ENCODE measurements at regions not wholly inside any gene's neighbourhood (a gene's known extent, or its start where the extent isn't known, plus 50 kb on each side); places are given as distances from the start of the nearest gene placed in this dataset.
"Not testable (repeated sequence)": the region's sequence is repeated elsewhere in the genome, so short reads cannot be mapped to it uniquely, and the experiment has no call there.

DNA sequence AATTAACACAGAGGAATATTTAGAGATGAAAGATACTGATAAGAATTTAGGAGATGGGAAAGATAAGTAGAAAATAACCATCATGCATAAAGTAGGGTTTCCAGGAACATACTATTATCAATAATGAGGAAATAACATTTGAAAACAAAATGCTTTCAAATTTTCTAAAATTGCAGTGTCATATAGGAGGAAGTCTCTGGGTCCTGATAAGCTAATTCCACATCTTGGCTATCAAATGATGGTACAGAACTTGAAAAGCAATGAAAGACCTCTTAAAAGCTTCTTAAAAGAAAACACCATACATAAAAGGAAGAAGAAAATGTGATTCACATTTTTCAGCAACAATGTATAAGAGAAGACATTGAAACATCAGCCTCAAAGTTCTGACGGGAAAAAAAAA is 1024.8 kb downstream of the TSN start:
- no peak for DNase-seq
- TF ChIP-seq GATA1 (IDR thresholded peaks at IDR 0.05; ENCODE audit: low read depth, low read length) (no peak), POLR2A (IDR thresholded peaks at IDR 0.05; ENCODE audit: low read length) (no peak)

GRCh38 chr2:122794100-122794499 is 1038.6 kb downstream of the TSN start:
- DNase-seq, result no peak
- no peak for TF ChIP-seq POLR2A (IDR thresholded peaks at IDR 0.05; ENCODE audit: low read length)
- no peak for TF ChIP-seq GATA1 (IDR thresholded peaks at IDR 0.05; ENCODE audit: low read depth, low read length)

DNA sequence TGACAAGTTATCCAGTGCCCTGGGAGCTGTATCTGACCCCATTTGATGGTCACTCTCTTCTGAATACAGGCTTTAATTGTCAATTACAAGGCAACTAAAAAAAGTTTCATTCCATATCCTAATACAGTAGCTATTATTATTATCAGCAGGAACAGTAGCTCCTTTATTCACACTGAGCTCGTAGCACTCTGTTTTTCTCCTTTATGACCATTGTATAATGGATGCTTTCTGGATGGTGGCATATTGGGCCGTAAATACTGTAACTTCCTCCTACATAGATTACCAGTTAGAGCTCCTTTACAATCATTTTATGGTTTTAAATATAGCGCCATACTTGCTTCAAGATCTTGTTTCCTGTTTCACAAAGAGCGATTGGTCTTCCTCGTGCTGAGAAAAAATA is 1040.3 kb downstream of the TSN start:
- no peak for DNase-seq
- no peak for TF ChIP-seq GATA1 (IDR thresholded peaks at IDR 0.05; ENCODE audit: low read depth, low read length)

DNA sequence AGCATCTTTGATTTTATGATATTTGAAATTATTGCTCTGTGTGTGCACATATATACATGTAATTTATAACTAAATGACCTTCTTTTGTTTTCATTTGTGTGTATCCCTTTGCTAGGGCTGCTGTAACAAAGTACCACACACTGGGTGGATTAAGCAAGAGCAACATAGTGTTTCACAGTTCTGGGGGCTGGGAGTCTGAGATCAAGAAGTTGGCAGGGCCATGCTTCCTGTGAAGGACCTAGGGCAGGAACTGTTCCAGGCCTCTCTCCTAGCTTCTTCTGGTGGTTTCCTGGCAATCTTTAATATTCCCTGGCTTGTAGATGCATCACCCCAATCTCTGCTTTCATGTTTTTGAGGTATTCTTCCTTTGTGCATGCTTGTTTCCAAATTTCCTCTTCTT is 1043.9 kb downstream of the TSN start:
- no peak for DNase-seq
- TF ChIP-seq GATA1 (IDR thresholded peaks at IDR 0.05; ENCODE audit: low read depth, low read length) (no peak), POLR2A (IDR thresholded peaks at IDR 0.05; ENCODE audit: low read length) (no peak)

- no peak for TF ChIP-seq GATA1 (IDR thresholded peaks at IDR 0.05; ENCODE audit: low read depth, low read length)
- TF ChIP-seq POLR2A (IDR thresholded peaks at IDR 0.05; ENCODE audit: low read length), result no peak
Observed at GRCh38 chr2:122800781-122801180, 1045.3 kb downstream of the TSN start.

DNA sequence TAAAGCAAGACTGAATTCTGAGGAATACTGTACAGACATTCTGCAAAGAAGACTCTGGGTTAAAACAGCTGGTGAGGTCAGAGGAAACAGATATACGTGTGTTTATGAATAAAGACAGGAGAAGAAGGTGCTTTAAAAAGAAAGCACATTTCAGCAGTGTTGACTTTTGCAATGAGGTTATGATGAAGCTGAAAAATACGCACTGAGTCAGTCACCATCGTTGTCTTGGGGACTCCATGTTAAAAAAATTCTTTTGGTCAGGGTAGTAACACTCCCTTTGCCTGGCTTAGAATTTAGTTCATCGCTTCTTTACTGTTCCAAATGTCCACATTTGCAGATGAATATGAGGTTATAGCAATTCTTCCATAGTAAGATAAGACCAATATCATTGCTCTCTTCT is 1049.0 kb downstream of the TSN start:
- DNase-seq, result no peak
- TF ChIP-seq POLR2A (IDR thresholded peaks at IDR 0.05; ENCODE audit: low read length) (no peak), GATA1 (IDR thresholded peaks at IDR 0.05; ENCODE audit: low read depth, low read length) (no peak)

More at GRCh38 chr2:122800781-122801180, 1045.3 kb downstream of the TSN start:
- DNase-seq, result no peak

- TF ChIP-seq GATA1 (IDR thresholded peaks at IDR 0.05; ENCODE audit: low read depth, low read length), result no peak
- no peak for TF ChIP-seq POLR2A (IDR thresholded peaks at IDR 0.05; ENCODE audit: low read length)
- no peak for DNase-seq
Observed at GRCh38 chr2:122805346-122805745, 1049.9 kb downstream of the TSN start.

DNA sequence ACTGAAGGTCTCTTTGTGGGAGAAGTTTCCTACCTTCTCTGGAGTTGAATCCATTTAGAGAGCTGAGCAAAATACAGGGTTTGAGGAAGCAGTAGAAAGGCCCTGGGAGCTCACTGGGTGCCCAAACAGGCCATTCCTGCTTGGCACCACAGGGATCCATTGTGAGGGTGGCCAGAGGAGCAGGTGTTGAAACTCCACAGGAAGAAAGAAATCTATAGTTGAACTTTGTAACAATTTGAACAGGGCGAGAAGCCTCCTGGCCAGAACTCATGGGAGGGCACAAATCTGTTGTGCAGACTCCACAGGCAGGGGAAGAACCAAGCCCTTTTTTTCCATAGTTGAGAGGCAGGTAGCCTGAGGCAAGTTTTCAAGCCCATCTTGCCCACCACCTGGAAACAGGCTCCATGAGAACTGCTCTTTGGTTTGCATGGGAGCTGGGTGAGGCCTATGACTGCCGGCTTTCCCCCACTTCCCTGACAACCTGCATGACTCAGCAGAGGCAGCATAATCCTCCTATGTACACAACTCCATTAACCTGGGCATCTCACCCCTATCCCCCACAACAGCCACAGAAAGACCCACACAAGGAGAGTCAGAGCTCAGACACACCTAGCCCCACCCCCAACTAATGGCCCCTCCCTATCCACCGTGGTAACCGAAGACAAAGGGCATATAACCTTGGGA is 1053.0 kb downstream of the TSN start:
- no peak for TF ChIP-seq POLR2A (IDR thresholded peaks at IDR 0.05; ENCODE audit: low read length)
- no peak for TF ChIP-seq GATA1 (IDR thresholded peaks at IDR 0.05; ENCODE audit: low read depth, low read length)
- no peak for DNase-seq

- not testable (repeated sequence) for DNase-seq
Observed at GRCh38 chr2:122812214-122812613, 1056.8 kb downstream of the TSN start.

DNA sequence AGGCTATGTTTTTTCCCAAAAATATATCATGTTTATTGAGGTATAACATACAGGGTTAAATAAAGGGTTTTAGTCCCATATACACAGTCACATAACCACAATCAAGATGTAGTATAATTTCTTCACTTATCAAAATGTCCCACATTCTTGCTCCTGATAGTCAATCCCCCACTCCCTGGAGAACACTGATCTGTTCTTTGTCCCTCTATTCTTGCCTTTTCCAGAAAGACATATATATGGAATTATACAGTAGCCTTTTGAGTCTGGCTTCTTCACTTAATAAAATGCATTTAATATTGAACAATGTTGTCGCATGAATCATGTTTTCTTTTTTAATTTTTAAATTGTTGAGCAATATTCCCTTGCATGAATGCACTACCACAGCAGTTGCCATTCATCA is 1059.7 kb downstream of the TSN start:
- no peak for TF ChIP-seq GATA1 (IDR thresholded peaks at IDR 0.05; ENCODE audit: low read depth, low read length)
- TF ChIP-seq POLR2A (IDR thresholded peaks at IDR 0.05; ENCODE audit: low read length), result no peak
- DNase-seq, result no peak

- no peak for DNase-seq
- TF ChIP-seq GATA1 (IDR thresholded peaks at IDR 0.05; ENCODE audit: low read depth, low read length), result no peak
- no peak for TF ChIP-seq POLR2A (IDR thresholded peaks at IDR 0.05; ENCODE audit: low read length)
Observed at GRCh38 chr2:122816803-122817202, 1061.4 kb downstream of the TSN start.

- no peak for DNase-seq
- no peak for TF ChIP-seq GATA1 (IDR thresholded peaks at IDR 0.05; ENCODE audit: low read depth, low read length)
- no peak for TF ChIP-seq POLR2A (IDR thresholded peaks at IDR 0.05; ENCODE audit: low read length)
Observed at GRCh38 chr2:122822319-122822718, 1066.9 kb downstream of the TSN start.

GRCh38 chr2:122830157-122830556 is 1074.7 kb downstream of the TSN start:
- TF ChIP-seq GATA1 (IDR thresholded peaks at IDR 0.05; ENCODE audit: low read depth, low read length), result no peak
- TF ChIP-seq POLR2A (IDR thresholded peaks at IDR 0.05; ENCODE audit: low read length), result no peak
- no peak for DNase-seq

DNA sequence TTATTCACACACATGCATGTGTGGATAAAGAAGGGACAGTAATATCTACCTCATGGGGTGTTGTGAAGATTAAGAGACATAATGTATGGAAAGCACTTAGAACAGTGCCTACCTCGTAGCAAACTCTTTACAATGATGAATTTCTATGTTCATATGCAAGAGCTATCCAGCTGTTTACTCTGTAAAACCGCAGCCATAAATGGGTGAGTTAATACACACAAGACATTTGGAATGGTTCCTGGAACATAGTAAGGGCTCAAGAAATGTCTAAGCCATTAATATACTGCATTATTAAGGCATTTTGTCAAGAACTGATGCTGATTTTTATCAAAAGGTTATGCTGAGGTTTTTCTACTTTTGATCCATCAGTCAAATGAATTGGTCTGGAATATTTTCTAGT is 1076.2 kb downstream of the TSN start:
- TF ChIP-seq POLR2A (IDR thresholded peaks at IDR 0.05; ENCODE audit: low read length), result no peak
- TF ChIP-seq GATA1 (IDR thresholded peaks at IDR 0.05; ENCODE audit: low read depth, low read length), result no peak
- no peak for DNase-seq

DNA sequence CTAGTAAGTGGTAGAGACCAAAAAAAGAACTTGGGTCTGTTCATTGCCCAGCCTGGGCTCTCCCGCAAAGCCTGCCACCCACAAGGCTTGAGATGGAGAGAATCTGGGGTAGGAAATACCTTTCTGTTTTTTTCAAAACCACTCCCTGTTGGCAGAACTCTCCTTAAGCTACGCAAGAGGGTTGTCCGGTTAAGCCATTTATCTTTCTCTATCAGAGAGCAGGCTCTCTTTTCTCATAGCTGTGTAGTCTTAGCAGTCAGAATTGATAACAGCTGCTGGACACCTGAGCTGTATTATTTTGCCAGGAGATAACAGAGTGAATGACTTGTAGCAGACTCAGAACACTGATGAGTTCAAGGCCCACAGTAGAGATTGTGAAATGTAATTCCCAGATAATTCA is 1088.1 kb downstream of the TSN start:
- no peak for TF ChIP-seq GATA1 (IDR thresholded peaks at IDR 0.05; ENCODE audit: low read depth, low read length)
- TF ChIP-seq POLR2A (IDR thresholded peaks at IDR 0.05; ENCODE audit: low read length), result no peak
- no peak for DNase-seq

- TF ChIP-seq GATA1 (IDR thresholded peaks at IDR 0.05; ENCODE audit: low read depth, low read length) (no peak), POLR2A (IDR thresholded peaks at IDR 0.05; ENCODE audit: low read length) (no peak)
- DNase-seq, result no peak
Observed at GRCh38 chr2:122851161-122851560, 1095.7 kb downstream of the TSN start.
